COLO668 (cell line): ENCODE measurements at regions not wholly inside any gene's neighbourhood (a gene's known extent, or its start where the extent isn't known, plus 50 kb on each side); places are given as distances from the start of the nearest gene placed in this dataset.

Experiments
- DNase-seq: peaks from one replicate; lab custom pipeline; 2025; ENCODE audit not compliant: unreplicated experiment; lab: John Stamatoyannopoulos, UW

DNA sequence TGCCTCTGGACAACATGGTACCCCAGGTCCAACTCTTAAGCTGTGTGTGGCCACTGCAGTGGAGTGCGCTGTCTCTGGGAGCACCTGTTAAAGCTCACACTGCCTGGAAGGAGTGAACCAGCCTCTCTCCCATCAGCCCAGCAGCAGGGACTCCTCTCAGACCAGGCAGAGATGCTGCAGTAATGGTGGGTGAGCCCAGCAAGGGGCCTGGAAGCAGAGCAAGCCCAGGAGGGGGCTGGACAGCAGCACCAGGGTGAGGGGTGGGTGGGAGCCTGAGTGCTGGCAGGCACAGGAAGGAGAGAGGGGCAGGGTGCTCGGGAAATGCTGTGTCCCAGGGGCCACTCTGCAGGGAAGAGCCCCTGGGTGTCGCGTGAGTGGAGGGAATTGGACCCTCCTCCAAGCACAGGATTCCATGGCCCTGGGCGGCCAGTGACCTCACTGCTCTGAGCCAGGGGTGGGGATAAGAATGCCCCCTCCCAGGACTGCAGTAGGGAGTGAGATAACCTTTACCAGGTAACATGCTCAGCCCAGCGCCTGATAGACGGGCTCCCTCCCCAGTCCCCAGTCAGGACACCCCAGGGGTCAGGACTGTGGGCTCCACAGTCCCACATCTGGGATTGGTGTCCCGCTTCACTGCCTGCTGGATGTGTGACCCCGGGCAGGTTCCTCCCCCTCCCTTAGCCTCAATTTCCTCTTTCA lies 313.1 kb downstream of the MATN1 start:
- DNase-seq, result no peak

GRCh38 chr1:30409476-30410152 lies 313.8 kb downstream of the MATN1 start:
- no peak for DNase-seq

DNA sequence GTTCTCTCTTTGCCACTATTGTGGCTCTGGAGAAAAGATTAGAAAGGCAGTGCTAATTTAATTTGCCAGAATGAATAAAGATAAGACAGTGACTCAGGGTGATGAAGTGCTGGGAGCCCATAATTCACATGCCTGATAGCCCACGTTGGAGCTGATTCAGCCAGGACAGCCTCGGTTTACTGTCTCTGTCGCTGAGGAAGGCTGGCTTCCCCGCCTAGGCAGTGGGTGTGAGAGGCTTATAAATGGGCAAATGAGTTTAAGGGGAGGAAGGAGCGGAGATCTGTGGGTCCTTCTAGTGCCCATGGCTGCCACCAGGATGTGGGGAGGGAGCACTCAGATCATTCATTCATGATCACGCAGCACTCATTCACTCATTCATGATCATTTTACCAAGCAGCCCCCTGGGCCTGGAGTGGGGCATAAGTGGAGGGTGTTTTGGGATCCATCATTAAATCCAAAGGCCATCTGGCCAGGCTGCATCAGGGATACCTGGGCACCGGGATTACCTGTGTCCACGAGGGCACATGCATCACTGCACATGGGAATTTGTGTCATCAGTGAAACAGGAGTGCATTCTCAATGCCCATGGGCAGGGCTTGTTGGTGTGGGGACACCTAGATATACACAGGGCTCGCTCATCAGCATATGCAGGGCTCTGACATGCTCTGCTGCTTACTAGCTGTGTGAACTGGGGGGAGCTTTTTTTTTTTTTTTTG lies 315.4 kb downstream of the MATN1 start:
- DNase-seq, result no peak

GRCh38 chr1:30406996-30407864 lies 316.2 kb downstream of the MATN1 start:
- DNase-seq, result no peak

- no peak for DNase-seq
These were observed 317.7 kb downstream of the MATN1 start for GRCh38 chr1:30405631-30406212.

GRCh38 chr1:30405081-30405480 lies 318.3 kb downstream of the MATN1 start:
- no peak for DNase-seq

- no peak for DNase-seq
These were observed 319.0 kb downstream of the MATN1 start for GRCh38 chr1:30404341-30404740.

- no peak for DNase-seq
These were observed 319.7 kb downstream of the MATN1 start for GRCh38 chr1:30403726-30404125.

GRCh38 chr1:30403061-30403645 lies 320.2 kb downstream of the MATN1 start:
- no peak for DNase-seq

- DNase-seq, result no peak
These were observed 321.4 kb downstream of the MATN1 start for GRCh38 chr1:30402031-30402430.

DNA sequence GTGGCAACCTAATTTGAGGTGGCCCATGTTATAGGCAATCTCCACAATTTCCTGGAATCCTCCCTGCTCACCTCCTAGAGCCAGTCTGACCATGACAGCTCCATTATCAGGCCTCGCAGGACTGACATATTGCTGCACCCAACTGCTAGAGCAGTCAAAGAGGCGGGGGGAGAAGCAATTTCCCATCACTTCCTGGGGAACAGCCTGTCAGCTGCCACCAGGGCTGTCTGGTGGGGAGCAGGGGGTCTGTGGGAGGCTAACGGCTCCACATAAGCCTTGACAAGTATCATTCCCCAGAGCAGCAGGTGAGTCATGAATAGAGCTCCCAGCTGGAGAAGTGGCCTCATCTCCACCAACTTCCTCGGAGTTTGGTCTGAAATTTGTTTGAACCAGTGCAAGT lies 322.9 kb downstream of the MATN1 start:
- no peak for DNase-seq

DNA sequence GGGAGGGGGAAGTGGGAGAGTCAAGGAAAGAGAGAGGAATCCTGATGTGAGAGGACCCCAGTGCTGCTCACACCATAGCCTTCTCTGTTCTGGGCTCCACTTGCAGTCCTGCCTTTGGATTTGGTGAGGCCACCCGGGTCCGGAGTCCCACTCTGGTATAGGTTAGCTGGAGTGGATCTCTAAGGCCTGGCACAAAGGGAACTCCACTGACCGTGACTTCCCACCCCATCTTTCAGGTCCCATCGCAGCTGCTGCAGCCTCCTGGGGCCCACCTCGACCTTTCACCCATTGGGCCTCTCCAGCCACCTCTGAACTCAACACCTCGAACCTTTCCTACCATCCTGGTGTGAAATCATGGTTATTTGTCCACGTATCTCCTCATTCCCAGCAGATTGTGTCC lies 324.4 kb downstream of the MATN1 start:
- no peak for DNase-seq

- DNase-seq, result no peak
These were observed 325.8 kb downstream of the MATN1 start for GRCh38 chr1:30397576-30397975.

DNA sequence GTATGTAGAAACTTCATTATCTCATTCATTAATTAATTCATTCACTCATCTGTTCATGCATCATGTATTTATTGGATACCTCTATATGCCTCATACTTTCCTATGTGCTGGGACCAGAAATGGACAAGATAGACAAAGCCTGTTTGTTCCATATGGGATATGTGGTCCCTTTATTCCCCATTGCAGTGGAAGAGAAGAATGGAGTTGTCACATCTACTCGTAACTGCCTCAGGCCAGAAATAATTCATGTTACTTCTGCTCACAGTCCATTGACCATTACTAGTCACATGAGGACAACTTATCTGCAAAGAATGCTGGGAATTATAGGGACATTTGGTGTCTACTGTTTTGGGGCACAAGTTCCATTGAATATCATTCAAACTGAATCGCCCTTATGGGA lies 327.8 kb downstream of the MATN1 start:
- DNase-seq, result no peak

GRCh38 chr1:30388386-30388785 lies 335.0 kb downstream of the MATN1 start:
- no peak for DNase-seq

DNA sequence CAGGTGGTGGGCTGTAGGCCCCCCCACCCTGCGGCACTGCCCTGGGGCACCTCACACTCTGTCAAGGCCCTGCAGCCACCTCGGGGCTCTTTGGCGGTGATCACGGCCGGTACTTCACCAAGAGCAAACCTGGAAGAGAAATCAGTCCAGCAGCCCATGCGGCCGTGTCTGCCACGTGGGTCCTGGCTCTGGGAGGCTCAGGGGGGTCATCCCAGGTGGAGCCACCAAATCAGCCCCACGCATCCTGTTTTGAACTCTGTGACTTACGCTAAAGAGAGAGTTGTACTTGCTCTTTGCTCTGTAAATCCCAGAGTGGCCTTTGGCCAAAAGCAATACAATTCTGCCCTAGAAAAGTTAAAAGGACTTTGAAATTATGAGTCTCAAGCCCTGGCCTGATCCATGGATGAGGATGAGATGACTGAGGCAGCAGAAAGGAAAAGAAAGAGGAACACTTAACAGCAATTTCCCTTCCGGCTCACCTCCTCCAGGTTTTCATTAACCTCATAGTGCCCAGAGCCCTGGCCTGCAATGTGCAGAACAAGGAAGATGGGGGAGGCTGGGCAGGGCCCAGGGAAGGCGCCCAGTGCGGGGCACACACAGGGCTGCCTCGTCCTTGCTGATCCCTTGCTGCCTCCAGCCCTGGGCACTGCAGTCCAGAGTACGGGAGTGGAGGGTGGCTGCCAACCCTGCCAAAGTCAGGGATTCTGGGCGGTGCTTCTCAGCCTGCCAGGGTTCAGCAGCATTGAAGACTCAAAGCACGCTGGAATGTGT lies 337.0 kb downstream of the MATN1 start:
- no peak for DNase-seq

GRCh38 chr1:30385246-30385995 lies 338.0 kb downstream of the MATN1 start:
- no peak for DNase-seq

GRCh38 chr1:30384286-30385245 lies 338.8 kb downstream of the MATN1 start:
- DNase-seq, result no peak
